Stomach (tissue), 4 donors: ENCODE measurements at regions not wholly inside any gene's neighbourhood (a gene's known extent, or its start where the extent isn't known, plus 50 kb on each side); places are given as distances from the start of the nearest gene placed in this dataset.

Source experiments
- CTCF ChIP-seq, 7 experiments: fragments of 450-650 bp in 4 of 7; fragments of 200-600 bp in 3 of 7; sonication (generic) in 3 of 7; IDR thresholded peaks; one replicate each; pipeline ENCODE4 v1.5.1; 2016 to 2019; ENCODE audit warnings: antibody characterized with exemption in 7 of 7, control low read depth in 2 of 7, mild to moderate bottlenecking in 1 of 7
- POLR2A ChIP-seq, 4 donors: fragments of 450-650 bp; IDR thresholded peaks; one replicate each; pipeline ENCODE4 v1.6.1; 2016; ENCODE audit warnings: antibody characterized with exemption in 4 of 4, control low read depth in 2 of 4, mild to moderate bottlenecking in 1 of 4, moderate library complexity in 1 of 4

GRCh38 chr12:69027411-69027881 is 94.5 kb upstream of the CPM start:
- no peak for TF ChIP-seq POLR2A (IDR thresholded peaks at IDR 0.05)
- TF ChIP-seq CTCF (IDR thresholded peaks at IDR 0.05) = no peak
